H1 (cell line): ENCODE measurements at regions not wholly inside any gene's neighbourhood (a gene's known extent, or its start where the extent isn't known, plus 50 kb on each side); places are given as distances from the start of the nearest gene placed in this dataset.

Experiments used
- CTCF ChIA-PET: fragments of 300-600 bp; sonication (Branson Sonifier 250); formaldehyde crosslinking; loops from one replicate; lab custom pipeline; 2021; ENCODE audit not compliant: partially characterized antibody; lab: Charles Lee
- POLR2A ChIA-PET: fragments of 300-600 bp; sonication (Branson Sonifier 250); formaldehyde crosslinking; loops from one replicate; lab custom pipeline; 2021; ENCODE audit warnings: inconsistent platforms; ENCODE audit not compliant: partially characterized antibody; lab: Charles Lee
- DNase-seq, 2 experiments: peaks; one replicate each; pipeline versions ENCODE4 v3.0.0 to v3.0.0-alpha.2; 2010 to 2022; ENCODE audit warnings: low spot score in 2 of 2, low read depth in 1 of 2, mixed read lengths in 1 of 2
- FAIRE-seq: peaks from 2 replicates; lab custom pipeline; 2011; peaks lifted over from hg19 to GRCh38; lab: Jason Lieb, UNC
- H2AFZ ChIP-seq: 2 replicates; pipeline ENCODE4 v1.8.1; 2012; ENCODE audit warnings: low read length, inconsistent platforms
- H2AK5ac ChIP-seq: 2 replicates; pipeline ENCODE4 v1.6.1; 2013; ENCODE audit warnings: low read depth, low read length
- H2BK120ac ChIP-seq: replicated peaks from 2 replicates; pipeline ENCODE3; 2013; ENCODE audit warnings: low read depth, low read length, inconsistent platforms
- H2BK12ac ChIP-seq: 2 replicates; pipeline ENCODE4 v1.6.1; 2013; ENCODE audit warnings: low read depth, low read length
- H2BK15ac ChIP-seq: 2 replicates; pipeline ENCODE4 v1.6.1; 2013; ENCODE audit warnings: low read length
- H2BK20ac ChIP-seq: 2 replicates; pipeline ENCODE4 v1.6.1; 2013; ENCODE audit warnings: low read length
- H2BK5ac ChIP-seq: 2 replicates; pipeline ENCODE4 v1.6.1; 2013; ENCODE audit warnings: low read depth, low read length
- H3K14ac ChIP-seq: 2 replicates; pipeline ENCODE4 v1.6.1; 2013; ENCODE audit warnings: inconsistent platforms; ENCODE audit not compliant: insufficient read length
- H3K18ac ChIP-seq: 2 replicates; pipeline ENCODE4 v1.6.1; 2013; ENCODE audit warnings: low read length; ENCODE audit errors: extremely low read depth
- H3K23ac ChIP-seq: 2 replicates; pipeline ENCODE4 v1.6.1; 2013; ENCODE audit warnings: inconsistent platforms; ENCODE audit not compliant: insufficient read length
- H3K23me2 ChIP-seq: 2 replicates; pipeline ENCODE4 v1.6.1; 2013; ENCODE audit warnings: low read depth, low read length
- H3K27ac ChIP-seq: 2 replicates; pipeline ENCODE4 v1.6.1; 2011; ENCODE audit warnings: low read depth, low read length, inconsistent platforms
- H3K27me3 ChIP-seq, 4 experiments: replicated peaks in 1 of 4; 1 replicate in 1 of 4; 2 replicates in 3 of 4; pipeline versions ENCODE4 v1.6.1 to v1.8.1; 2011 to 2013; ENCODE audit warnings: low read length in 3 of 4, mild to moderate bottlenecking in 3 of 4, inconsistent platforms in 2 of 4, mixed read lengths in 2 of 4, moderate library complexity in 1 of 4; ENCODE audit not compliant: control insufficient read depth in 3 of 4, insufficient read depth in 3 of 4; ENCODE audit errors: extremely low read depth in 1 of 4
- H3K36me3 ChIP-seq, 4 experiments: 2 replicates each; pipeline versions ENCODE4 v1.6.1 to v1.8.1; 2011 to 2013; ENCODE audit warnings: mild to moderate bottlenecking in 4 of 4, low read length in 3 of 4, moderate library complexity in 2 of 4, control low read depth in 1 of 4, inconsistent platforms in 1 of 4; ENCODE audit not compliant: insufficient read depth in 4 of 4, control insufficient read depth in 2 of 4
- H3K4ac ChIP-seq: replicated peaks from 2 replicates; pipeline ENCODE3; 2013; ENCODE audit warnings: low read length, low read depth, mixed read lengths, inconsistent platforms; ENCODE audit not compliant: insufficient read length
- H3K4me1 ChIP-seq, 4 experiments: replicated peaks in 1 of 4; 1 replicate in 1 of 4; 2 replicates in 3 of 4; pipeline versions ENCODE4 v1.6.1 to v1.8.1; 2011 to 2013; ENCODE audit warnings: low read length in 3 of 4, inconsistent platforms in 2 of 4, mixed read lengths in 1 of 4; ENCODE audit not compliant: insufficient read depth in 4 of 4, control insufficient read depth in 3 of 4
- H3K4me2 ChIP-seq, 2 experiments: 2 replicates each; pipeline versions ENCODE4 v1.6.1 to v1.8.1; 2011 to 2013; ENCODE audit warnings: low read depth in 2 of 2, low read length in 2 of 2, control low read depth in 1 of 2, inconsistent platforms in 1 of 2, mild to moderate bottlenecking in 1 of 2; ENCODE audit not compliant: insufficient read depth in 1 of 2
- H3K4me3 ChIP-seq, 4 experiments: fragments of 200-600, 300-600 bp in 1 of 4; sonication (generic), shearing (Covaris generic), sonication (Bioruptor Twin) in 1 of 4; 2 replicates each; pipeline versions ENCODE4 v1.5.1 to v1.8.1; 2011 to 2016; ENCODE audit warnings: low read length in 4 of 4, low read depth in 3 of 4, control low read depth in 2 of 4, inconsistent platforms in 2 of 4, mild to moderate bottlenecking in 2 of 4, mixed read lengths in 1 of 4, moderate library complexity in 1 of 4; ENCODE audit not compliant: insufficient read depth in 2 of 4; ENCODE audit errors: extremely low read depth in 1 of 4
- H3K56ac ChIP-seq: replicated peaks from 2 replicates; pipeline ENCODE3; 2013; ENCODE audit warnings: low read depth, mild to moderate bottlenecking, mixed read lengths, low read length, inconsistent platforms; ENCODE audit not compliant: insufficient read length
- H3K79me1 ChIP-seq: 2 replicates; pipeline ENCODE4 v1.6.1; 2013; ENCODE audit warnings: low read depth, low read length, control low read depth
- H3K79me2 ChIP-seq, 2 experiments: 2 replicates each; pipeline versions ENCODE4 v1.6.1 to v1.8.1; 2012 to 2013; ENCODE audit warnings: low read length in 2 of 2, mild to moderate bottlenecking in 2 of 2, inconsistent platforms in 1 of 2; ENCODE audit not compliant: insufficient read depth in 2 of 2, control insufficient read depth in 1 of 2
- H3K9ac ChIP-seq, 4 experiments: replicated peaks in 1 of 4; 1 replicate in 1 of 4; 2 replicates in 3 of 4; pipeline versions ENCODE4 v1.6.1 to v1.8.1; 2011 to 2013; ENCODE audit warnings: low read depth in 3 of 4, low read length in 3 of 4, control low read depth in 2 of 4, mild to moderate bottlenecking in 2 of 4, moderate library complexity in 2 of 4, inconsistent platforms in 1 of 4; ENCODE audit errors: extremely low read depth in 1 of 4
- H3K9me3 ChIP-seq, 2 experiments: 2 replicates each; pipeline versions ENCODE4 v1.6.1 to v1.8.1; 2012 to 2013; ENCODE audit warnings: mild to moderate bottlenecking in 2 of 2, moderate library complexity in 2 of 2, control low read depth in 1 of 2, inconsistent platforms in 1 of 2, low read depth in 1 of 2, low read length in 1 of 2, mixed read lengths in 1 of 2; ENCODE audit not compliant: insufficient read depth in 2 of 2
- H4K20me1 ChIP-seq, 2 experiments: replicated peaks in 1 of 2; 2 replicates each; pipeline versions ENCODE3 to v1.8.1; 2011 to 2013; ENCODE audit warnings: inconsistent platforms in 2 of 2, low read length in 2 of 2, mild to moderate bottlenecking in 1 of 2; ENCODE audit not compliant: insufficient read depth in 2 of 2, control insufficient read depth in 1 of 2
- H4K5ac ChIP-seq: 2 replicates; pipeline ENCODE4 v1.6.1; 2013; ENCODE audit warnings: low read length, low read depth, mixed read lengths, inconsistent platforms; ENCODE audit not compliant: insufficient read length
- H4K8ac ChIP-seq: 2 replicates; pipeline ENCODE4 v1.8.0; 2013; ENCODE audit warnings: mild to moderate bottlenecking, moderate library complexity, low read length, inconsistent platforms; ENCODE audit not compliant: insufficient read depth; ENCODE audit errors: extremely low read depth
- H4K91ac ChIP-seq: replicated peaks from 2 replicates; pipeline ENCODE3; 2013; ENCODE audit warnings: low read length, mixed read lengths, inconsistent platforms; ENCODE audit not compliant: insufficient read length
- BACH1 ChIP-seq: IDR thresholded peaks from 2 replicates; pipeline ENCODE4 v1.6.1; 2012; ENCODE audit warnings: low read length, improper control_type of control experiment
- CTCF ChIP-seq, 3 experiments: IDR thresholded peaks; 1 replicate in 2 of 3; 2 replicates in 1 of 3; pipeline versions ENCODE4 v1.5.1 to v1.6.1; 2011; ENCODE audit warnings: low read length in 3 of 3, mild to moderate bottlenecking in 3 of 3, inconsistent platforms in 2 of 3, low read depth in 1 of 3, moderate library complexity in 1 of 3; ENCODE audit not compliant: insufficient read depth in 1 of 3; ENCODE audit errors: control extremely low read depth in 1 of 3
- MAFK ChIP-seq: IDR thresholded peaks from 2 replicates; pipeline ENCODE4 v1.6.1; 2012; ENCODE audit warnings: low read depth, mild to moderate bottlenecking, improper control_type of control experiment, low read length
- MAX ChIP-seq: IDR thresholded peaks from 2 replicates; pipeline ENCODE4 v1.6.1; 2012; ENCODE audit warnings: inconsistent platforms
- RAD21 ChIP-seq, 2 experiments: IDR thresholded peaks in 1 of 2; conservative IDR thresholded peaks in 1 of 2; 2 replicates each; pipeline ENCODE4 v1.6.1; 2011; ENCODE audit warnings: low read depth in 2 of 2, low read length in 2 of 2, improper control_type of control experiment in 1 of 2, inconsistent platforms in 1 of 2, mild to moderate bottlenecking in 1 of 2, moderate library complexity in 1 of 2
- TAF7 ChIP-seq: optimal IDR thresholded peaks from 2 replicates; pipeline ENCODE3; 2011; ENCODE audit warnings: low read depth, mild to moderate bottlenecking, inconsistent platforms, low read length, moderate library complexity, borderline replicate concordance
- WGBS, 2 experiments: shearing (Covaris generic) in 1 of 2; methylation state at CpG; one replicate each; pipeline versions ENCODE4 v1.1.6 to v1.1.7; 2013 to 2015; ENCODE audit warnings: low lambda C conversion rate in 2 of 2, mixed read lengths in 2 of 2, inconsistent platforms in 1 of 2, low coverage in 1 of 2, missing lambda C conversion rate in 1 of 2; ENCODE audit not compliant: insufficient replicate concordance in 2 of 2, insufficient coverage in 1 of 2, insufficient read length in 1 of 2; ENCODE audit errors: extremely low coverage in 1 of 2, missing lambda C conversion rate in 1 of 2; 5-methylcytosine and 5-hydroxymethylcytosine counted together

GRCh38 chr6:166770216-166771116, 143.4 kb upstream of the RPS6KA2 start:
- Histone ChIP-seq H4K8ac (no peak overlapping the region), H3K27ac (no peak overlapping the region), H3K4me3 (no peak overlapping the region; a peak in 1 of 8 replicates), H3K56ac (no peak overlapping the region), H2BK20ac (peak overlapping the region; percentile 57; the same call in 1 of the 2 replicates), H3K18ac (peak overlapping the region; percentile 49; the same call in 1 of the 2 replicates), H4K20me1 (no peaks in the 10 kb centered on the region), H3K4me1 (peaks cover 5 to 28% (median 23%) of the 10 kb centered on the region in 4 experiments), H3K9me3 (no peaks in the 10 kb centered on the region), H2AK5ac (peak overlapping the region; percentile 19; the same call in 1 of the 2 replicates), H3K9ac (no peak overlapping the region), H2BK5ac (no peak overlapping the region), H3K36me3 (no peaks in the 10 kb centered on the region), H2BK12ac (no peak overlapping the region; the same call in 1 of the 2 replicates), H4K5ac (no peak overlapping the region), H3K23ac (no peak overlapping the region), H3K23me2 (no peaks in the 10 kb centered on the region; the same call in 1 of the 2 replicates), H3K14ac (no peak overlapping the region), H3K79me2 (no peaks in the 10 kb centered on the region), H3K27me3 (no peaks in the 10 kb centered on the region), H2BK120ac (no peak overlapping the region), H2BK15ac (no peak overlapping the region; the same call in 1 of the 2 replicates), H3K79me1 (no peaks in the 10 kb centered on the region), H4K91ac (no peak overlapping the region), H3K4ac (no peak overlapping the region), H2AFZ (peak overlapping the region; percentile 27; the same call in 1 of the 2 replicates), H3K4me2 (peak overlapping the region; percentile 4 to 16; a peak in 2 of 4 replicates)
- POLR2A ChIA-PET: interaction anchor here (0.7 kb wide), 1 partner anchor 338 kb away, joined by 3 read pairs; no protein-coding TSS in a partner anchor
- no peak for TF ChIP-seq MAX
- TF ChIP-seq RAD21 (IDR thresholded peaks at IDR 0.05 in 1 of 2, conservative IDR thresholded peaks at IDR 0.05 in 1 of 2; ENCODE audit: low read depth in 2 of 2, low read length in 2 of 2): peak in 1 of 2 experiments; percentile 17; a peak in 1 of 4 replicates
- no peak for TF ChIP-seq MAFK
- TF ChIP-seq CTCF (IDR thresholded peaks at IDR 0.05; ENCODE audit: control extremely low read depth in 1 of 3, insufficient read depth in 1 of 3, low read depth in 1 of 3, low read length in 3 of 3): peak in 2 of 3 experiments; percentile 10 to 12; a peak in 2 of 4 replicates
- peak; percentile 83 for TF ChIP-seq BACH1
- no peak for TF ChIP-seq TAF7
- DNase-seq: peak in 1 of 2 experiments; percentile 39
- WGBS, 2 experiments: 71% methylated on average over 19 of the region's 19 CpGs; no CpG with 5 or more reads in 1 of the 2 experiments
- FAIRE-seq: peak; percentile 28
- CTCF ChIA-PET: interaction anchor here (0.6 to 8.6 kb wide), 33 partner anchors 6 to 474 kb away, joined by 3 to 83 read pairs (median 4); partner anchors contain the start of gene RNASET2
